A549 (cell line): ENCODE measurements at regions not wholly inside any gene's neighbourhood (a gene's known extent, or its start where the extent isn't known, plus 50 kb on each side); places are given as distances from the start of the nearest gene placed in this dataset.

Source experiments
- ATAC-seq, 2 experiments: fragments of 200-7000 bp in 1 of 2; fragments of >200 bp in 1 of 2; cut with Nextera tagmentation in 1 of 2; cut with Tn5 transposase in 1 of 2; 3 replicates each; pipeline versions ENCODE4 v1.8.0 to v1.9.1; 2018 to 2020; ENCODE audit warnings: mild to moderate bottlenecking in 1 of 2, moderate library complexity in 1 of 2
- CTCF ChIA-PET: fragments of 300-600 bp; sonication (Branson Sonifier 250); formaldehyde crosslinking; extraction: SDS; loops from one replicate; lab custom pipeline; 2021; ENCODE audit warnings: antibody characterized with exemption, inconsistent platforms; lab: Yijun Ruan, JAX
- POLR2A ChIA-PET: fragments of 350-600 bp; formaldehyde crosslinking; extraction: SDS; loops from one replicate; lab custom pipeline; 2021; ENCODE audit warnings: antibody characterized with exemption, inconsistent platforms; lab: Yijun Ruan, JAX
- DNase-seq, 2 experiments: peaks; one replicate each; pipeline versions ENCODE4 v3.0.0 to v3.0.0-alpha.2; 2011 to 2016; ENCODE audit warnings: low read depth in 1 of 2, low spot score in 1 of 2
- FAIRE-seq: peaks from 2 replicates; lab custom pipeline; 2011; peaks lifted over from hg19 to GRCh38; lab: Jason Lieb, UNC
- H3K27ac ChIP-seq, 2 experiments: fragments of >200 bp; sonication (Bioruptor Twin); formaldehyde crosslinking; 3 replicates each; pipeline ENCODE4 v1.5.1; 2016 to 2017
- H3K4me1 ChIP-seq: fragments of >200 bp; sonication (Bioruptor Twin); formaldehyde crosslinking; 3 replicates; pipeline ENCODE4 v1.6.1; 2016
- H3K4me2 ChIP-seq: fragments of >200 bp; sonication (Bioruptor Twin); formaldehyde crosslinking; 3 replicates; pipeline ENCODE4 v1.6.1; 2016
- H3K4me3 ChIP-seq: fragments of >200 bp; sonication (Bioruptor Twin); formaldehyde crosslinking; 3 replicates; pipeline ENCODE4 v1.5.1; 2016
- H3K9me3 ChIP-seq: fragments of >200 bp; sonication (Bioruptor Twin); formaldehyde crosslinking; 3 replicates; pipeline ENCODE4 v1.6.1; 2016
- CHD2 ChIP-seq: fragments of 150-350 bp; IDR thresholded peaks from 2 replicates; pipeline ENCODE4 v1.6.1; 2014; ENCODE audit warnings: low read length; ENCODE audit not compliant: partially characterized antibody
- CHD4 ChIP-seq: fragments of 200-600 bp; sonication (generic); IDR thresholded peaks from 2 replicates; pipeline ENCODE4 v1.6.1; 2016; ENCODE audit warnings: antibody characterized with exemption, mild to moderate bottlenecking, borderline replicate concordance
- EHMT2 ChIP-seq: fragments of 200-600 bp; sonication (generic); IDR thresholded peaks from 2 replicates; pipeline ENCODE4 v1.6.1; 2016; ENCODE audit warnings: antibody characterized with exemption, low read depth, mild to moderate bottlenecking, moderate library complexity
- FOSB ChIP-seq: fragments of 250-450 bp; sonication (Bioruptor Pico); IDR thresholded peaks from 2 replicates; pipeline ENCODE4 v1.5.0; 2020; ENCODE audit warnings: mild to moderate bottlenecking, moderate library complexity
- FOSL2 ChIP-seq, 2 experiments: fragments of 450-650 bp in 1 of 2; fragments of >200 bp in 1 of 2; sonication (Bioruptor Twin) in 1 of 2; formaldehyde crosslinking; IDR thresholded peaks; 2 replicates each; pipeline versions ENCODE4 v1.5.0 to v1.6.1; 2016 to 2020; ENCODE audit warnings: mild to moderate bottlenecking in 1 of 2, moderate library complexity in 1 of 2
- HDAC2 ChIP-seq: fragments of 200-600 bp; sonication (generic); IDR thresholded peaks from 2 replicates; pipeline ENCODE4 v1.6.1; 2016
- HEYL ChIP-seq: fragments of 250-450 bp; sonication (Bioruptor Pico); IDR thresholded peaks from 2 replicates; pipeline ENCODE4 v1.8.0; 2021; ENCODE audit warnings: mild to moderate bottlenecking, moderate library complexity
- JUN ChIP-seq, 2 experiments: fragments of >200 bp; sonication (Bioruptor Twin); formaldehyde crosslinking; IDR thresholded peaks; 2 replicates in 1 of 2; 3 replicates in 1 of 2; pipeline ENCODE4 v1.6.1; 2016 to 2017
- JUNB ChIP-seq: fragments of >200 bp; sonication (Bioruptor Twin); formaldehyde crosslinking; IDR thresholded peaks from 2 replicates; pipeline ENCODE4 v1.6.1; 2016
- KDM1A ChIP-seq: fragments of 200-600 bp; sonication (generic); IDR thresholded peaks from 2 replicates; pipeline ENCODE4 v1.6.1; 2016; ENCODE audit warnings: low read depth, mild to moderate bottlenecking
- PHF8 ChIP-seq: fragments of 200-600 bp; sonication (generic); IDR thresholded peaks from 2 replicates; pipeline ENCODE4 v1.6.1; 2016; ENCODE audit warnings: low read depth, mild to moderate bottlenecking, antibody characterized with exemption, moderate library complexity, borderline replicate concordance
- RNF2 ChIP-seq: fragments of 200-600 bp; sonication (generic); IDR thresholded peaks from 2 replicates; pipeline ENCODE4 v1.6.1; 2016; ENCODE audit warnings: low read depth, mild to moderate bottlenecking, antibody characterized with exemption, moderate library complexity, borderline replicate concordance
- SMC3 ChIP-seq: fragments of >200 bp; sonication (Bioruptor Twin); formaldehyde crosslinking; IDR thresholded peaks from 3 replicates; pipeline ENCODE4 v1.6.1; 2018; ENCODE audit warnings: inconsistent platforms
- SREBF2 ChIP-seq: fragments of 450-650 bp; IDR thresholded peaks from 2 replicates; pipeline ENCODE4 v1.6.1; 2014; ENCODE audit warnings: mild to moderate bottlenecking, moderate library complexity
- ZNF302 ChIP-seq: fragments of 250-450 bp; sonication (Bioruptor Pico); IDR thresholded peaks from 2 replicates; pipeline ENCODE4 v1.9.0; 2021; ENCODE audit warnings: inconsistent platforms, mild to moderate bottlenecking, moderate library complexity
- ZSCAN20 ChIP-seq: fragments of 250-450 bp; sonication (Bioruptor Pico); IDR thresholded peaks from 2 replicates; pipeline ENCODE4 v1.8.0; 2022; ENCODE audit warnings: mild to moderate bottlenecking, moderate library complexity
- TF ChIP-seq, protein P1 (sequence below): fragments of 250-450 bp; sonication (Bioruptor Pico); IDR thresholded peaks from 2 replicates; pipeline ENCODE4 v1.5.0; 2020; ENCODE audit warnings: low read depth, mild to moderate bottlenecking, moderate library complexity
- TF ChIP-seq, protein P2 (sequence below): IDR thresholded peaks from 2 replicates; pipeline ENCODE4 v1.6.1; 2012
- TF ChIP-seq, protein P3 (sequence below): fragments of 150-350 bp; IDR thresholded peaks from 2 replicates; pipeline ENCODE4 v1.6.1; 2014; ENCODE audit warnings: low read depth, mild to moderate bottlenecking, low read length
- TF ChIP-seq, protein P4 (sequence below): fragments of 200-600 bp; sonication (generic); IDR thresholded peaks from 2 replicates; pipeline ENCODE4 v1.6.1; 2016; ENCODE audit warnings: antibody characterized with exemption, mild to moderate bottlenecking, moderate library complexity

DNA sequence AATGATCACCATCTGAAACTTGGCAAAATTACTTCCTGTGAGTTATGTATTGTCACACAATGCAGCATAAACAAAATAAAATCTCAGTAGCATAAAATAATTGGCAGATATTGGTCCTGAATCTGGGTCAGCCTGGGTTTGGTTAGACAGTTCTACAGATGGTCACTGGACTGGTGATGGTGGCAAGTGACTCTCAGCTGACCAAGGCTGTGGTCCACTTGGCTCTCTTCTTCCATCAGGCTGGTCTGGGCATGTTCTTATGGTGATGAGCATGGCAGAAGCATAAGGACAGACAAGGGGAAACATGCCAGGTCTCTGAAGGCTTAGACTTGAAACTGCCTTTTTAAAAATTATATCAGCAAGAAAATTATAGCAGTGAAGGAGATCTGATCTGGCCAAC is 1205.0 kb upstream of the EPHA6 start:
- H3K4me3 ChIP-seq, result no peak overlapping the region
- ChIA-PET POLR2A (no interaction called here), CTCF (no interaction called here)
- ATAC-seq (no peak), FAIRE-seq (no peak), DNase-seq (no peak)
- peaks cover 19% of the 10 kb centered on the region for H3K9me3 ChIP-seq
- H3K4me1 ChIP-seq, result peaks cover 12% of the 10 kb centered on the region; the same call in 2 of the 3 replicates
- no peak overlapping the region for H3K27ac ChIP-seq
- TF ChIP-seq, protein P1, sequence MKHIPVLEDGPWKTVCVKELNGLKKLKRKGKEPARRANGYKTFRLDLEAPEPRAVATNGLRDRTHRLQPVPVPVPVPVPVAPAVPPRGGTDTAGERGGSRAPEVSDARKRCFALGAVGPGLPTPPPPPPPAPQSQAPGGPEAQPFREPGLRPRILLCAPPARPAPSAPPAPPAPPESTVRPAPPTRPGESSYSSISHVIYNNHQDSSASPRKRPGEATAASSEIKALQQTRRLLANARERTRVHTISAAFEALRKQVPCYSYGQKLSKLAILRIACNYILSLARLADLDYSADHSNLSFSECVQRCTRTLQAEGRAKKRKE, result no peak
- no peak for TF ChIP-seq EHMT2
- TF ChIP-seq RNF2, result no peak
- TF ChIP-seq SREBF2, result no peak
- no peak for TF ChIP-seq KDM1A
- TF ChIP-seq, protein P2, sequence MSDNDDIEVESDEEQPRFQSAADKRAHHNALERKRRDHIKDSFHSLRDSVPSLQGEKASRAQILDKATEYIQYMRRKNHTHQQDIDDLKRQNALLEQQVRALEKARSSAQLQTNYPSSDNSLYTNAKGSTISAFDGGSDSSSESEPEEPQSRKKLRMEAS, result no peak
- no peak for TF ChIP-seq FOSL2 (IDR thresholded peaks at IDR 0.05)
- no peak for TF ChIP-seq FOSL2 (CRISPR knock-in tag; IDR thresholded peaks at IDR 0.05)
- TF ChIP-seq ZSCAN20, result no peak
- no peak for TF ChIP-seq ZNF302
- TF ChIP-seq PHF8, result no peak
- TF ChIP-seq CHD2, result no peak
- no peak for TF ChIP-seq JUNB
- TF ChIP-seq, protein P3, sequence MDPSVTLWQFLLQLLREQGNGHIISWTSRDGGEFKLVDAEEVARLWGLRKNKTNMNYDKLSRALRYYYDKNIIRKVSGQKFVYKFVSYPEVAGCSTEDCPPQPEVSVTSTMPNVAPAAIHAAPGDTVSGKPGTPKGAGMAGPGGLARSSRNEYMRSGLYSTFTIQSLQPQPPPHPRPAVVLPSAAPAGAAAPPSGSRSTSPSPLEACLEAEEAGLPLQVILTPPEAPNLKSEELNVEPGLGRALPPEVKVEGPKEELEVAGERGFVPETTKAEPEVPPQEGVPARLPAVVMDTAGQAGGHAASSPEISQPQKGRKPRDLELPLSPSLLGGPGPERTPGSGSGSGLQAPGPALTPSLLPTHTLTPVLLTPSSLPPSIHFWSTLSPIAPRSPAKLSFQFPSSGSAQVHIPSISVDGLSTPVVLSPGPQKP, result no peak
- no peak for TF ChIP-seq FOSB (CRISPR knock-in tag)
- TF ChIP-seq JUN (IDR thresholded peaks at IDR 0.05), result no peak
- no peak for TF ChIP-seq SMC3
- no peak for TF ChIP-seq CHD4
- no peak overlapping the region for H3K4me2 ChIP-seq

DNA sequence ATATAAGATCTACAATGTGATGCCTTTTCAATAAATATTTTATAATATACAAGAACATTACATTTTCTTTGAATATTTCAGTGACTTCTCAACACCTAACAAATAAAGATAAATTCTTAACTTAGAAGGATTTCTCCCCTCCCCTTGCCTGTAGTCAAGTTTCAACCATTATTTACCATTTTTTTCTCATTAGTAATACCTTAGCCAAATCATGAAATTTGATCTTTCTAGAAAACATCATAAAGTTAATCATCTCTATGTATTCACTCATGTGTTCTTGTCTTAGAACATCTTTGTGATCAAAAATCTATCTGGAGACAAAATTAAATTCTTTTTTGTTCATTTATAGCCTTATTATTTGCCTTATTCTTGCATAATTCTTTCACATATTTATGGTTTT is 1201.8 kb upstream of the EPHA6 start:
- Histone ChIP-seq H3K27ac (no peak overlapping the region), H3K9me3 (peaks cover 11% of the 10 kb centered on the region), H3K4me1 (peaks cover 29% of the 10 kb centered on the region), H3K4me3 (no peak overlapping the region), H3K4me2 (no peak overlapping the region)
- POLR2A ChIA-PET, result no interaction called here
- no peak for FAIRE-seq
- no peak for DNase-seq
- TF ChIP-seq HEYL (CRISPR knock-in tag) (no peak), CHD2 (no peak), HDAC2 (no peak)
- TF ChIP-seq, protein P4, sequence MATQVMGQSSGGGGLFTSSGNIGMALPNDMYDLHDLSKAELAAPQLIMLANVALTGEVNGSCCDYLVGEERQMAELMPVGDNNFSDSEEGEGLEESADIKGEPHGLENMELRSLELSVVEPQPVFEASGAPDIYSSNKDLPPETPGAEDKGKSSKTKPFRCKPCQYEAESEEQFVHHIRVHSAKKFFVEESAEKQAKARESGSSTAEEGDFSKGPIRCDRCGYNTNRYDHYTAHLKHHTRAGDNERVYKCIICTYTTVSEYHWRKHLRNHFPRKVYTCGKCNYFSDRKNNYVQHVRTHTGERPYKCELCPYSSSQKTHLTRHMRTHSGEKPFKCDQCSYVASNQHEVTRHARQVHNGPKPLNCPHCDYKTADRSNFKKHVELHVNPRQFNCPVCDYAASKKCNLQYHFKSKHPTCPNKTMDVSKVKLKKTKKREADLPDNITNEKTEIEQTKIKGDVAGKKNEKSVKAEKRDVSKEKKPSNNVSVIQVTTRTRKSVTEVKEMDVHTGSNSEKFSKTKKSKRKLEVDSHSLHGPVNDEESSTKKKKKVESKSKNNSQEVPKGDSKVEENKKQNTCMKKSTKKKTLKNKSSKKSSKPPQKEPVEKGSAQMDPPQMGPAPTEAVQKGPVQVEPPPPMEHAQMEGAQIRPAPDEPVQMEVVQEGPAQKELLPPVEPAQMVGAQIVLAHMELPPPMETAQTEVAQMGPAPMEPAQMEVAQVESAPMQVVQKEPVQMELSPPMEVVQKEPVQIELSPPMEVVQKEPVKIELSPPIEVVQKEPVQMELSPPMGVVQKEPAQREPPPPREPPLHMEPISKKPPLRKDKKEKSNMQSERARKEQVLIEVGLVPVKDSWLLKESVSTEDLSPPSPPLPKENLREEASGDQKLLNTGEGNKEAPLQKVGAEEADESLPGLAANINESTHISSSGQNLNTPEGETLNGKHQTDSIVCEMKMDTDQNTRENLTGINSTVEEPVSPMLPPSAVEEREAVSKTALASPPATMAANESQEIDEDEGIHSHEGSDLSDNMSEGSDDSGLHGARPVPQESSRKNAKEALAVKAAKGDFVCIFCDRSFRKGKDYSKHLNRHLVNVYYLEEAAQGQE, result no peak
- CTCF ChIA-PET, result no interaction called here
- no peak for ATAC-seq
